GM23338 (cell line): ENCODE measurements at regions not wholly inside any gene's neighbourhood (a gene's known extent, or its start where the extent isn't known, plus 50 kb on each side); places are given as distances from the start of the nearest gene placed in this dataset.

Experiments used
- ATAC-seq: fragments of 200-7000 bp; cut with Tn5 transposase; 3 replicates; pipeline ENCODE4 v1.9.1; 2020
- DNase-seq: peaks from one replicate; pipeline ENCODE4 v3.0.0-alpha.2; 2015; ENCODE audit warnings: low spot score
- H2AFZ ChIP-seq: fragments of 200-600 bp; sonication (generic); 2 replicates; pipeline ENCODE4 v1.8.0; 2016; ENCODE audit warnings: antibody characterized with exemption, mild to moderate bottlenecking, moderate library complexity
- H3F3A ChIP-seq: fragments of 200-600 bp; sonication (generic); replicated peaks from 2 replicates; pipeline ENCODE4 v1.8.0; 2017; ENCODE audit warnings: antibody characterized with exemption, mixed run types, low read depth
- H3K27ac ChIP-seq: fragments of 200-600 bp; sonication (generic); 2 replicates; pipeline ENCODE4 v1.6.1; 2016; ENCODE audit warnings: low read depth
- H3K27me3 ChIP-seq: fragments of 200-600 bp; sonication (generic); 2 replicates; pipeline ENCODE4 v1.8.0; 2016; ENCODE audit warnings: mild to moderate bottlenecking, mixed run types, moderate library complexity; ENCODE audit not compliant: insufficient read depth
- H3K36me3 ChIP-seq: fragments of 200-600 bp; sonication (generic); 2 replicates; pipeline ENCODE4 v1.8.0; 2016; ENCODE audit warnings: mild to moderate bottlenecking; ENCODE audit not compliant: insufficient read depth
- H3K4me1 ChIP-seq: fragments of 200-600 bp; sonication (generic); 2 replicates; pipeline ENCODE4 v1.8.0; 2016; ENCODE audit warnings: mild to moderate bottlenecking, moderate library complexity; ENCODE audit not compliant: insufficient read depth
- H3K4me2 ChIP-seq: fragments of 200-600 bp; sonication (generic); 2 replicates; pipeline ENCODE4 v1.7.1; 2017; ENCODE audit warnings: mixed run types
- H3K4me3 ChIP-seq: fragments of 200-600 bp; sonication (generic); 2 replicates; pipeline ENCODE4 v1.6.1; 2016; ENCODE audit warnings: mixed run types
- H3K79me2 ChIP-seq: fragments of 200-600 bp; sonication (generic); replicated peaks from 2 replicates; pipeline ENCODE4 v1.8.0; 2017; ENCODE audit warnings: mild to moderate bottlenecking; ENCODE audit not compliant: insufficient read depth
- H3K9me2 ChIP-seq: fragments of 200-600 bp; sonication (generic); 2 replicates; pipeline ENCODE4 v1.8.0; 2017; ENCODE audit not compliant: insufficient read depth
- H4K20me1 ChIP-seq: fragments of 200-600 bp; sonication (generic); replicated peaks from 2 replicates; pipeline ENCODE4 v1.8.0; 2017; ENCODE audit warnings: mild to moderate bottlenecking; ENCODE audit not compliant: insufficient read depth
- H3K27ac Mint-ChIP-seq: 2 replicates; pipeline ENCODE4 v1.8.0; 2020; ENCODE audit warnings: inconsistent platforms, mild to moderate bottlenecking, moderate library complexity, mixed read lengths
- H3K27me3 Mint-ChIP-seq: 3 replicates; pipeline ENCODE4 v1.8.0; 2022; ENCODE audit warnings: low read depth, mild to moderate bottlenecking, moderate library complexity, mixed read lengths, inconsistent platforms; ENCODE audit not compliant: insufficient read depth, poor library complexity
- H3K36me3 Mint-ChIP-seq: 3 replicates; pipeline ENCODE4 v1.8.0; 2021; ENCODE audit warnings: low read depth, mild to moderate bottlenecking, inconsistent platforms, moderate library complexity, mixed read lengths
- H3K4me1 Mint-ChIP-seq: 3 replicates; pipeline ENCODE4 v1.8.0; 2020; ENCODE audit warnings: mild to moderate bottlenecking, inconsistent platforms, mixed read lengths
- H3K4me3 Mint-ChIP-seq: 3 replicates; pipeline ENCODE4 v1.8.0; 2021; ENCODE audit warnings: moderate library complexity, mild to moderate bottlenecking, inconsistent platforms, mixed read lengths
- H3K9me3 Mint-ChIP-seq: 3 replicates; pipeline ENCODE4 v1.8.0; 2020; ENCODE audit warnings: moderate library complexity, mild to moderate bottlenecking, inconsistent platforms, mixed read lengths
- CREB1 ChIP-seq: fragments of 250-450 bp; sonication (Bioruptor Pico); IDR thresholded peaks from 2 replicates; pipeline ENCODE4 v1.5.0; 2020; ENCODE audit warnings: low read depth, mild to moderate bottlenecking, moderate library complexity
- CTCF ChIP-seq, 2 experiments: fragments of 200-600 bp in 1 of 2; sonication (generic) in 1 of 2; conservative IDR thresholded peaks; 2 replicates each; pipeline versions ENCODE4 v1.5.1 to v1.6.1; 2016 to 2017; ENCODE audit warnings: antibody characterized with exemption in 2 of 2, low read depth in 2 of 2, mild to moderate bottlenecking in 2 of 2, moderate library complexity in 1 of 2
- ETS1 ChIP-seq: IDR thresholded peaks from 2 replicates; pipeline ENCODE4 v1.6.1; 2016; ENCODE audit warnings: antibody characterized with exemption
- EZH2 ChIP-seq: fragments of 200-600 bp; sonication (generic); IDR thresholded peaks from one replicate; pipeline ENCODE4 v1.8.0; 2017; ENCODE audit warnings: antibody characterized with exemption, mild to moderate bottlenecking, low read depth; ENCODE audit not compliant: unreplicated experiment
- EZH2phosphoT487 ChIP-seq: fragments of 200-600 bp; sonication (generic); IDR thresholded peaks from one replicate; pipeline ENCODE4 v1.8.1; 2018; ENCODE audit warnings: antibody characterized with exemption; ENCODE audit not compliant: unreplicated experiment
- NANOG ChIP-seq: IDR thresholded peaks from 2 replicates; pipeline ENCODE4 v1.6.1; 2016; ENCODE audit warnings: antibody characterized with exemption, borderline replicate concordance
- REST ChIP-seq: IDR thresholded peaks from one replicate; pipeline ENCODE4 v1.6.1; 2018; ENCODE audit warnings: antibody characterized with exemption; ENCODE audit not compliant: unreplicated experiment
- ZNF331 ChIP-seq: fragments of 250-450 bp; sonication (Bioruptor Pico); IDR thresholded peaks from 2 replicates; pipeline ENCODE4 v1.5.0; 2020; ENCODE audit warnings: low read depth, mild to moderate bottlenecking, moderate library complexity
- ZNF462 ChIP-seq: fragments of 250-450 bp; sonication (Bioruptor Pico); IDR thresholded peaks from 2 replicates; pipeline ENCODE4 v1.5.0; 2020; ENCODE audit warnings: mild to moderate bottlenecking, moderate library complexity

- TF ChIP-seq CREB1 (CRISPR knock-in tag) = no peak
- H3K36me3 ChIP-seq = peaks cover 8% of the 10 kb centered on the region; the same call in 1 of the 2 replicates
- DNase-seq (no peak), ATAC-seq (no peak)
- Mint-ChIP-seq H3K27ac (no peak overlapping the region), H3K4me1 (no peaks in the 10 kb centered on the region), H3K27me3 (peaks cover 2% of the 10 kb centered on the region), H3K36me3 (peaks cover 27% of the 10 kb centered on the region; the same call in 2 of the 3 replicates), H3K4me3 (no peak overlapping the region), H3K9me3 (peaks cover 41% of the 10 kb centered on the region)
- H3K4me1 ChIP-seq = no peaks in the 10 kb centered on the region
- H3K79me2 ChIP-seq = no peaks in the 10 kb centered on the region
- H3K4me2 ChIP-seq = no peak overlapping the region
- no peak overlapping the region for H2AFZ ChIP-seq
- no peaks in the 10 kb centered on the region for H3K27me3 ChIP-seq
- H3K27ac ChIP-seq = no peak overlapping the region
- no peaks in the 10 kb centered on the region for H3F3A ChIP-seq
- H3K9me2 ChIP-seq = no peaks in the 10 kb centered on the region
- H3K4me3 ChIP-seq = no peak overlapping the region
- no peaks in the 10 kb centered on the region for H4K20me1 ChIP-seq
Observed at GRCh38 chr9:25845867-25846266, 167.6 kb upstream of the TUSC1 start.

- Mint-ChIP-seq H3K4me1 (no peaks in the 10 kb centered on the region), H3K9me3 (peaks cover 11% of the 10 kb centered on the region; the same call in 2 of the 3 replicates), H3K27me3 (no peaks in the 10 kb centered on the region), H3K36me3 (no peaks in the 10 kb centered on the region), H3K27ac (no peak overlapping the region), H3K4me3 (no peak overlapping the region)
- Histone ChIP-seq H3K4me2 (no peak overlapping the region), H3K79me2 (no peaks in the 10 kb centered on the region), H3K9me2 (no peaks in the 10 kb centered on the region; the same call in 1 of the 2 replicates), H3F3A (no peaks in the 10 kb centered on the region), H3K36me3 (no peaks in the 10 kb centered on the region), H2AFZ (no peak overlapping the region), H3K27ac (no peak overlapping the region), H3K4me3 (no peak overlapping the region), H3K27me3 (no peaks in the 10 kb centered on the region), H3K4me1 (no peaks in the 10 kb centered on the region), H4K20me1 (no peaks in the 10 kb centered on the region)
- DNase-seq (no peak), ATAC-seq (no peak)
- TF ChIP-seq EZH2phosphoT487 (no peak), EZH2 (no peak), REST (no peak), ETS1 (no peak), NANOG (no peak), CTCF (conservative IDR thresholded peaks at IDR 0.05; ENCODE audit: low read depth in 2 of 2) (no peak), ZNF462 (no peak), CREB1 (CRISPR knock-in tag) (no peak), ZNF331 (CRISPR knock-in tag) (no peak)
Observed at GRCh38 chr9:25830381-25830780, 152.1 kb upstream of the TUSC1 start.
